ENCODE measurements at regions not wholly inside any gene's neighbourhood (a gene's known extent, or its start where the extent isn't known, plus 50 kb on each side); places are given as distances from the start of the nearest gene placed in this dataset.

DNA sequence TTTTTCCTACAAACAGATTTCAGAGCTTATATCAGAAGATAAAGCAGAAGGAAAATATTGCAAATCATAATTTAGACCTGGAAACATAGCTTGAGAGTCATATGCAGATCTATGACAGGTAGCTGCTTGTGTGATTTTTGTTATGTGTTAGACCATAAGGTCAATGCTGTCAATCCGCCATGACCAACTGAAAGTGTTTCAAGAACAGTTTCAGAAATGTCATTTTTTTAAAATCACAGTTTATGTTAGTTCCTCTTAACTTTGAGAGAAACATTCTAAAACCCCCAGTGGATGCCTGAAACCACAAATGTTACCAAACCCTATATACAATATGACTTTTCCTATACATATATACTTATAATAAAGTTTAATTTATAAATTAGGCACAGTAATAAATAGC lies 391.3 kb upstream of the FAM241A start:
- H3K27ac ChIP-seq: no peak overlapping the region
- no peak for TF ChIP-seq ZFX (IDR thresholded peaks at IDR 0.05; ENCODE audit: borderline replicate concordance)
- TF ChIP-seq, protein P1, sequence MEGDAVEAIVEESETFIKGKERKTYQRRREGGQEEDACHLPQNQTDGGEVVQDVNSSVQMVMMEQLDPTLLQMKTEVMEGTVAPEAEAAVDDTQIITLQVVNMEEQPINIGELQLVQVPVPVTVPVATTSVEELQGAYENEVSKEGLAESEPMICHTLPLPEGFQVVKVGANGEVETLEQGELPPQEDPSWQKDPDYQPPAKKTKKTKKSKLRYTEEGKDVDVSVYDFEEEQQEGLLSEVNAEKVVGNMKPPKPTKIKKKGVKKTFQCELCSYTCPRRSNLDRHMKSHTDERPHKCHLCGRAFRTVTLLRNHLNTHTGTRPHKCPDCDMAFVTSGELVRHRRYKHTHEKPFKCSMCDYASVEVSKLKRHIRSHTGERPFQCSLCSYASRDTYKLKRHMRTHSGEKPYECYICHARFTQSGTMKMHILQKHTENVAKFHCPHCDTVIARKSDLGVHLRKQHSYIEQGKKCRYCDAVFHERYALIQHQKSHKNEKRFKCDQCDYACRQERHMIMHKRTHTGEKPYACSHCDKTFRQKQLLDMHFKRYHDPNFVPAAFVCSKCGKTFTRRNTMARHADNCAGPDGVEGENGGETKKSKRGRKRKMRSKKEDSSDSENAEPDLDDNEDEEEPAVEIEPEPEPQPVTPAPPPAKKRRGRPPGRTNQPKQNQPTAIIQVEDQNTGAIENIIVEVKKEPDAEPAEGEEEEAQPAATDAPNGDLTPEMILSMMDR (IDR thresholded peaks at IDR 0.05): no peak

DNA sequence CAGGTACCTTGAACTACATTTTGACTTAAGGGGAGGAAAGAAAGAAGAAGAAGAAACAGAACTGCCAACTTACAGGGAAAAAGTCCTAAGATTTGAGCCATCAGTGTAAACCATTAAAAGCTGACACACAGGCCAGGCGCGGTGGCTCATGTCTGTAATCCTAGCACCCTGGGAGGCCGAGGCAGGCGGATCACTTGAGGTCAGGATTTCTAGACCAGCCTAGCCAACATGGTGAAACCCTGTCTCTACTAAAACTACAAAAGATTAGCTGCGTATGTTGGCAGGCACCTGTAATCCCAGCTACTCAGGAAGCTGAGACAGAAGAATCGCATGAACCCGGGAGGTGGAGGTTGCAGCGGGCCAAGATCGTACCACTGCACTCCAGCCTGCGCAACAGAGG lies 389.7 kb upstream of the FAM241A start:
- TF ChIP-seq ZFX (IDR thresholded peaks at IDR 0.05; ENCODE audit: borderline replicate concordance): no peak
- TF ChIP-seq, protein P1 (IDR thresholded peaks at IDR 0.05): no peak
- H3K27ac ChIP-seq: no peak overlapping the region

DNA sequence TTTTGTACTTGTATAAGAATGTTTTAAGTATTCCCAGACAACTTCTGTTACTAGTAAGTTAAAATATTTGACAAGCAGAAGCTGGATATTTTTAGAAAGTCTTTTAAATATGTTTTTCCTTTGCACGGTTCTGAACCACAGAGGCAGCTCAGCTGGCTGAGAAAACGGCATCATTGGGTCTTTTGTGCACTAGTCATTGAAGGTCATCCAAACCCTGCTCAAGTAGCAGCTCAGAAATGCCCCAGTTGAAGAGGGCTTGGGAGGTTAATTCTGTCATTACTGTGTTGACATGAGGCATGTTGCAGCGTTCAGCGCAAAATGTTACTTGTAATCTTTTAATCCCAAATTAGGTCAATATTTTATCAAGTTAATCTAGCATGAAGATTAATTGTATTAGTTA lies 383.7 kb upstream of the FAM241A start:
- TF ChIP-seq, protein P1 (IDR thresholded peaks at IDR 0.05): no peak
- TF ChIP-seq ZFX (IDR thresholded peaks at IDR 0.05; ENCODE audit: borderline replicate concordance): no peak
- H3K27ac ChIP-seq: no peak overlapping the region

DNA sequence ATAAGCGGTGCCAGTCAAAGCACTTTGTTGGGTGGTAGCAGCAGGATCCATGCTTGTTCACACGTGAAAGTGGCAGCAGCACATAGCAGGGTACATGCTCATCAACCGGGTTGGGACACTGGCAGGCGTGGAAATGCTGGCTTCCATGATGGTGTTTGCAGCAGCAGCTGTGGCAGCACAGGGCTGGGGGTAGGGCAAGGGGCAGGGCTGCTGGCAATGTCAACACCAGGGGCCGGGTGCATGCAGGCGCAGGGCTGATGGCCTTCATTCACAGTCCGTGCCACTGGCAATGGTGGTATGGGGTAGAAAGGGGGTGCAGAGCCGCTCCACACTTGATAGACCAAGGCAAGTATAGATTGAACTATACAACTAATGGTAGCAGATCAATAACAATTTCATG lies 374.7 kb upstream of the FAM241A start:
- TF ChIP-seq, protein P1 (IDR thresholded peaks at IDR 0.05): no peak
- no peak for TF ChIP-seq ZFX (IDR thresholded peaks at IDR 0.05; ENCODE audit: borderline replicate concordance)
- no peak overlapping the region for H3K27ac ChIP-seq

DNA sequence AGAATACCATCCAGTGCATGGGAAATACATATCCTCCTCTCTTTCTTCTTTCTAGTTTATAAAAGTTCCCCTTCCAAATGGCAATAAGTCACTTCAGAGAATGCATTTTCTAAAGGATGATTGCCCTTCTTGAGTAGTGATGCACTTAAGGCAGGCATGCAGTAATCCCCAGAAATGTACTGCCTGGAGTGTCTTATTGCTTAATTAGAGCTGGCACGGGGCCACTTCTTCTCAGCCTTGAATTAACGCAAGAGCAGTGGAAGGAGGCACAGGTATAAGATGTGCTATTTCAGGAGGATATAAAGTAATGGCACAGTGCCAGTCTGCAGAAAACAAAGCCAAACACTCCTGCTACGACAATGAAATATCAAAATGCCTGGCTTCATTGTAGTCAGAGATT lies 371.4 kb upstream of the FAM241A start:
- no peak for TF ChIP-seq ZFX (IDR thresholded peaks at IDR 0.05; ENCODE audit: borderline replicate concordance)
- TF ChIP-seq, protein P1 (IDR thresholded peaks at IDR 0.05): no peak
- H3K27ac ChIP-seq: no peak overlapping the region

DNA sequence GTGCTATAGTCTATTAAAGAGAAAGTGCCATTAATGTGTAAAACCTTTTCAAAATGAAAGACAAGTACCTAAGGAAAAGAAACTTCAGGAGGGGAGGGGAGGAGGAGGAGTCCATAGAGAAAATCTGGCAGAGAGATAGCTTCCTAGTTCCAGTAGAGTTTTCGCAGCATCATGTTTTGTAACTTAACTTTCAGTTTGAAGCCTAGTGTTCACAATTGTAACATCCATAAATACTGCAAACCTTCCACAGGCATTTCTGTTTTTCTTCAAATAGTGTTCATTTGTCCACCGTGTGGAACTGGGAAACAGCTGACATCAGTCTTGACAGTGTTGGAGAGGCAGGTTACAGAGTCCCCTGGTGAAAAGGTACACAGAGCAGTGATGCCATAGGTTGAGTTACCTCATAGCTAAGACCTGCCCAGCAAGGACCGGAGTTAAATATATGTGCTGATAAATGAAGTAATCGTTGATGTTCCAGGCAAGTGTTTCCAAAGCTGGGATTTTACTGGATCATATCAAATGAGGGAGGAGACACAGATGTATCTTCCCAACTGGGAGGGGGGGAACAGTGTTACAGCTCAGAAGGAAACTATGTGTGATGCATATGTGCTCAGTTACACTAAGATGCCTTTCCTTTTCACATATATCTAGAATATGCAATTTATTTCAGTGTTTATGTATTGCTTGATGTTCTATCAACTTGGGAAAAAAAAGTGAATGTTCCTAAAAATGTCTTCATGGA lies 369.5 kb upstream of the FAM241A start:
- no peak overlapping the region for H3K27ac ChIP-seq

DNA sequence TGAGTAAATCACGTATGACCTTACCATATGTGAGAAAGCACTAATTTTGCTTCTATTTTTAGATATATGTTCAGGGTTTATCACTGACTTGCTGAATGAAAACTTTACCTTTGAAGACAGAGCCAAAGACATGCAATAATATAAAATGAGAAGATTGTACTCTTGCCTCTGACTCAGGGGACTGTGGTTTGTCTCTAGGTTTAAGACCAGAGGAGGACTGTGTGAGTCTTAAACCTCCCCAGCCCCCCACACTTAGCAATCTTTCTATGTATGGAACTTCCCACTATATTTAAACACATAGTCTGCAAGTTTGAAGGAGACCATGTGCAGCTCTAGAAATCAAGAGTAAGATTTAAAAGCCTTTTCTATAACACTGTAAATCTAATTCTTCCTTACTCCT lies 368.7 kb upstream of the FAM241A start:
- TF ChIP-seq, protein P1 (IDR thresholded peaks at IDR 0.05): no peak
- TF ChIP-seq ZFX (IDR thresholded peaks at IDR 0.05; ENCODE audit: borderline replicate concordance): no peak
- H3K27ac ChIP-seq: no peak overlapping the region

More for the DNA sequence above, 369.5 kb upstream of the FAM241A start:
- TF ChIP-seq ZFX (IDR thresholded peaks at IDR 0.05; ENCODE audit: borderline replicate concordance): no peak
- TF ChIP-seq, protein P1 (IDR thresholded peaks at IDR 0.05): no peak
